ENCODE measurements at regions not wholly inside any gene's neighbourhood (a gene's known extent, or its start where the extent isn't known, plus 50 kb on each side); places are given as distances from the start of the nearest gene placed in this dataset.

DNA sequence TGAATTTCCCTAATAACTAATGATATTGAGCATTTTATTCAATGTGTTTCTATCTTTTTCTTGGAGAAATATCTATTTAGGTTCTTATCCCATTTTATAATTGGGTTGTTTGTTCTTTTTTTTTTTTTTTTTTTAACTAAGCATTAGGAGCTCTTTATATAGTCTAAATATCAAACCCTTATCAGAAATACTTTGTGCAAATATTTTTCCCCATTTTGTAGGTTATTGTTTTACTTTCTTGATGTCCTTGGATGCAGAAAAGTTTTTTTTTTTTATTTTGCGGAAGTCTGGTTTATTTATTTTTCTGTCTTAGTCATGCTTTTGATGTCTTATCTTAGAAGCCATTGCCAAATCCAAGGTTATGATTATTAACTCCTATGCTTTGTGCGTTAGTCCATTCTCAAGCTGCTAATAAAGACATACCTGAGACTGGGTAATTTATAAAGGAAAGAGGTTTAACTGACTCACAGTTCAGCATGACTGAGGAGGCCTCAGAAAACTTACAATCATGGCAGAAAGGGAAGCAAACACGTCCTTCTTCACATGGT is 434.3 kb upstream of the TBX3 start:
- no peak overlapping the region for H3K4me3 ChIP-seq (ENCODE audit: low read depth, low read length)
- H3K36me3 ChIP-seq (ENCODE audit: control insufficient read depth, insufficient read depth, low read length) = no peaks in the 10 kb centered on the region
- no peaks in the 10 kb centered on the region for H3K27me3 ChIP-seq (ENCODE audit: control insufficient read depth, insufficient read depth, low read length)
- DNase-seq (ENCODE audit: low read depth) = no peak
- TF ChIP-seq, protein P1, sequence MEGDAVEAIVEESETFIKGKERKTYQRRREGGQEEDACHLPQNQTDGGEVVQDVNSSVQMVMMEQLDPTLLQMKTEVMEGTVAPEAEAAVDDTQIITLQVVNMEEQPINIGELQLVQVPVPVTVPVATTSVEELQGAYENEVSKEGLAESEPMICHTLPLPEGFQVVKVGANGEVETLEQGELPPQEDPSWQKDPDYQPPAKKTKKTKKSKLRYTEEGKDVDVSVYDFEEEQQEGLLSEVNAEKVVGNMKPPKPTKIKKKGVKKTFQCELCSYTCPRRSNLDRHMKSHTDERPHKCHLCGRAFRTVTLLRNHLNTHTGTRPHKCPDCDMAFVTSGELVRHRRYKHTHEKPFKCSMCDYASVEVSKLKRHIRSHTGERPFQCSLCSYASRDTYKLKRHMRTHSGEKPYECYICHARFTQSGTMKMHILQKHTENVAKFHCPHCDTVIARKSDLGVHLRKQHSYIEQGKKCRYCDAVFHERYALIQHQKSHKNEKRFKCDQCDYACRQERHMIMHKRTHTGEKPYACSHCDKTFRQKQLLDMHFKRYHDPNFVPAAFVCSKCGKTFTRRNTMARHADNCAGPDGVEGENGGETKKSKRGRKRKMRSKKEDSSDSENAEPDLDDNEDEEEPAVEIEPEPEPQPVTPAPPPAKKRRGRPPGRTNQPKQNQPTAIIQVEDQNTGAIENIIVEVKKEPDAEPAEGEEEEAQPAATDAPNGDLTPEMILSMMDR (IDR thresholded peaks at IDR 0.05; ENCODE audit: insufficient read depth, low read length, poor library complexity, severe bottlenecking) = no peak

DNA sequence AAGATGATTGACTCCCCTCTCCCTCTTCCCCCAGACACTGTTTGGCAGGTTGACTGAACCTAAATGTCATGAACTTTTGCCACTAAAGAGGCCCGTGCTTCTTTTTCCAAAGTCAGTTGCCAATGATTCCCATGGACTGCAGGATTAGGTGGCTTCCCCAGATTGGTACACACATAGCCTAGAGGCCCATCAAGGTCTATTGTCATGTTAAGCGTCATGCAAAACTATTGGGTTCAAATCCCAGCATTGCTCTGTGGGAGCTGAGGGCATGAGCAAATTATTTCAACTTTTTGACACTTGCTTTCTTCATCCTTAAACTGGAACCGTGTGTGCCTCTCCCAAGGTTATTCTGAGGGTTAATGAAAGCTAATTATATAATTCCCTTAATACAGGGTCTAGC is 430.2 kb upstream of the TBX3 start:
- no peak overlapping the region for H3K4me3 ChIP-seq (ENCODE audit: low read depth, low read length)
- DNase-seq (ENCODE audit: low read depth) = no peak
- TF ChIP-seq, protein P1 (IDR thresholded peaks at IDR 0.05; ENCODE audit: insufficient read depth, low read length, poor library complexity, severe bottlenecking) = no peak
- H3K27me3 ChIP-seq (ENCODE audit: control insufficient read depth, insufficient read depth, low read length) = no peaks in the 10 kb centered on the region
- H3K36me3 ChIP-seq (ENCODE audit: control insufficient read depth, insufficient read depth, low read length) = no peaks in the 10 kb centered on the region

GRCh38 chr12:115109863-115110262 is 425.9 kb upstream of the TBX3 start:
- no peak for DNase-seq (ENCODE audit: low read depth)
- Histone ChIP-seq H3K4me3 (ENCODE audit: low read depth, low read length) (no peak overlapping the region), H3K36me3 (ENCODE audit: control insufficient read depth, insufficient read depth, low read length) (no peaks in the 10 kb centered on the region), H3K27me3 (ENCODE audit: control insufficient read depth, insufficient read depth, low read length) (no peaks in the 10 kb centered on the region)
- TF ChIP-seq, protein P1 (IDR thresholded peaks at IDR 0.05; ENCODE audit: insufficient read depth, low read length, poor library complexity, severe bottlenecking) = no peak

DNA sequence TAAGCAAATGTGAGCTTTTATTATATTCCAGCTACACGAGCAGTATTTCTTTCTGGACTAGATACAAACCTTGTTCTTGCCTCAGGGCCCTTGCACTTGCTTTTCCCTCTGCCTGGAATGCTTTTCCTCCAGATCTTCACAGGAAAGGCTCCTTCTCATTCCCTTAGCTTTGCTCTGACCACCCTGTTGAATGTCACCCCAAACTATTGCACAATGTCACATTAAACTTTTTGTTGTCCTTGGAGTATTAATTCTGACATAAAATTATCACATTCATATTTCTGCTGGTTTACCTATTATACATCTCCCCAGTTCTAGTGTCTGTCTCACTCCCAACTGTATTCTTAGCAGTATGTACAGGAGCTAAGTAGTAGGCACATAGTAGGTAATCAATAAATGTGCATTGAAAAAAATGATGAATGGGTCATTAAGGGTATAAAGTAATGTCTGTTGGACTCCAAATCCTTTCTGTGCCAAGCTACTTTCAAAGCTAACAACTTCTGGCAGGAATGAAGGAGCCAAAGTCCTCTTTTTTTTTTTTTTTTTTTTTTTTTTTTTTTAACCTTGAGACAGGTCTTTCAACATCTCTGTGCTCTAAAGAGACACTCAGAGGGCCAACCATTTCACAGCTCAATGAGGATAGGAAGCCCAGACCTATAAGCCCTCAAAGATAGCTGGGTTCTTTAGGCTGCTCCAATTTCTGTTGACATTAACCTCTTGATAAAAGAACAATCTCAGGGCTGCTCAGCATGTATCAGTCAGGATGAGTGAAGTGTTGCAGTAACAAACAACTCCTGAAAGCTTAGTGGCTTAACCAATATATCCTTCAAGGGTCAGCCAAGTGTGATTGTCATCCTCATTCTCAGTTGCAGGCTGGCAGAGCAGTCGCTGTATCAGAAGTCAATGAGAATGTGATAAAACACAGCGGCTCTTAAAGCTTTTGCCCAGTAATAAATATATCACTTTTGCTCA is 424.4 kb upstream of the TBX3 start:
- no peak for DNase-seq (ENCODE audit: low read depth)
- Histone ChIP-seq H3K4me3 (ENCODE audit: low read depth, low read length) (no peak overlapping the region), H3K27me3 (ENCODE audit: control insufficient read depth, insufficient read depth, low read length) (no peaks in the 10 kb centered on the region), H3K36me3 (ENCODE audit: control insufficient read depth, insufficient read depth, low read length) (no peaks in the 10 kb centered on the region)
- TF ChIP-seq, protein P1 (IDR thresholded peaks at IDR 0.05; ENCODE audit: insufficient read depth, low read length, poor library complexity, severe bottlenecking) = no peak

DNA sequence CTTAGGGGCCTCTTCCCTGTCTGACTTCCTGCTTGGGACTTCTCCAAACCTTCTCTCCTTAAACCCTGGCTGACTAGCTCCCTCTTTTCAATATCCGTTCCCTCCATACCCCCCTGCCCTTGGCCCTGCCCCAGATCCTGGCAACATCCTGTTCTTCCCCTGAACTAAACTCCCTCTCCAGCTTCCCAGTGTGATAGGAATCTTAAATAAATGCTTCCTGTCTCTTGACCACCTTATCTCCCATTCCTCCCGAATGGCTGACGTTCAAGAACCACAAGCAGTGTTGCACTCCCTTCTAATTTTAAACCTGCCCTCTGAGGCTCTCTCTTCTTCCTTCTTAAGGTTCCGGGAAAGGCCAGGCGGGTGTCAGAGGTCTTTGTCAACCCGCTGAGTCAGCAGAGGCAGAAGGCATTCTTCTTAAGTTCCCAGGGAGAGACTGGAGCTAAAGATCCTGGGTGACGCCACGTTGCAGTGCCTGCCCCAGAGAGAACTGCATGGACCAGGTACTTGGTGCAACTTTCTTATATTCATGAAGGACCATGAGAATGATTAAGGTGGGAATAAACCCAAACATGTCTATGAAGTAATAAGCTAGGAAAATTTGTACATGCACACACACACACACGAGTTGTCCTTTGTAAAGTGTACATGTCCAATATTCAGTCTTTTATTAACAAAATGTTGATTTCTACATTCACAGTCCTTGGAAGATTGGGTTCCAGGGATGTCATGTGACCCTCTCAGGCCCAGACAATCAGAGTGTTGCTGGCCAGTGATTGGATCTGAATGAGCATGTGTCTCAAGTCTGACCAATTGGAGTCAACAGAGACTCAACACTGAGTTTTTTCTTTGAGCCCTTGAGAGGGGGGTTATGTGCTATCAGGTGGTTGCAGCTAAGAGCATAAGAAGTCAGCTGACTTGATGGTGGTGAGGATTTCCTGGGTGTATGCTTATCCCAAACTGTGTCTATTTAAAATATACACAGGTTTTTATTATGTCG is 420.2 kb upstream of the TBX3 start:
- Histone ChIP-seq H3K4me3 (ENCODE audit: low read depth, low read length) (no peak overlapping the region), H3K27me3 (ENCODE audit: control insufficient read depth, insufficient read depth, low read length) (no peaks in the 10 kb centered on the region), H3K36me3 (ENCODE audit: control insufficient read depth, insufficient read depth, low read length) (no peaks in the 10 kb centered on the region)
- TF ChIP-seq, protein P1 (IDR thresholded peaks at IDR 0.05; ENCODE audit: insufficient read depth, low read length, poor library complexity, severe bottlenecking) = no peak
- no peak for DNase-seq (ENCODE audit: low read depth)

Measured in kidney epithelial cell (primary cell).